ENCODE measurements at regions not wholly inside any gene's neighbourhood (a gene's known extent, or its start where the extent isn't known, plus 50 kb on each side); places are given as distances from the start of the nearest gene placed in this dataset.
"Not testable (repeated sequence)": the region's sequence is repeated elsewhere in the genome, so short reads cannot be mapped to it uniquely, and the experiment has no call there.

GRCh38 chr17:31731585-31732154, 127.4 kb downstream of the COPRS start:
- not testable (repeated sequence) for TF ChIP-seq ETV6 (IDR thresholded peaks at IDR 0.05; ENCODE audit: borderline replicate concordance in 1 of 2, low read depth in 2 of 2, low read length in 1 of 2); ETV6 (CRISPR knock-in tag; IDR thresholded peaks at IDR 0.05; ENCODE audit: borderline replicate concordance); CTCF (IDR thresholded peaks at IDR 0.05 in 2 of 3, conservative IDR thresholded peaks at IDR 0.05 in 1 of 3; ENCODE audit: insufficient read depth in 2 of 3, low read depth in 1 of 3, low read length in 3 of 3)
